CD4-positive, alpha-beta T cell treated with Interleukin-2 at 100 ng/mL for 4 hours (primary cell): ENCODE measurements at regions not wholly inside any gene's neighbourhood (a gene's known extent, or its start where the extent isn't known, plus 50 kb on each side); places are given as distances from the start of the nearest gene placed in this dataset.
A peak's percentile ranks its signal among the peaks of the same experiment; 100 is the strongest.
"Not testable (repeated sequence)": the region's sequence is repeated elsewhere in the genome, so short reads cannot be mapped to it uniquely, and the experiment has no call there.

ENCODE experiments used
- DNase-seq: peaks from one replicate; pipeline ENCODE4 v3.0.0-alpha.2; 2020; ENCODE audit warnings: low spot score

DNA sequence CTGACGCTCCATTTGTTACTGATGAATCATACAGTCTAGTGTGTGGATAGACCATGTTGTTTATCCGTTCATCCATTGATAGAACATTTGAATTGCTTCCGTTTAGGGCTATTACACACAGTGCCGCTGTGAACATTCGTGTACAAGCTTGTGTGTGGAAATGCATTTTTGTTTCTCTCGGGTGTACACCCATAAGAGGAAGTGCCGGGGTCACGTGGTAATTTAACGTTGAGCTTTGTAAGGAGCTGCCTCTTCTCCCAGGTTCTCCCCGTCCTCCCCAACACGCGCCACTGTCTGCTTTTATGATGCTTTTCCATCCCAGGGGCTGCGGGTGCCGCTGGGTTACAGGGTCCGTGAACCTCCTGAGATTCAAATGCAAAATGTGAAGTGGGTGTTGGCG lies 142.3 kb downstream of the IGLL1 start:
- no peak for DNase-seq

DNA sequence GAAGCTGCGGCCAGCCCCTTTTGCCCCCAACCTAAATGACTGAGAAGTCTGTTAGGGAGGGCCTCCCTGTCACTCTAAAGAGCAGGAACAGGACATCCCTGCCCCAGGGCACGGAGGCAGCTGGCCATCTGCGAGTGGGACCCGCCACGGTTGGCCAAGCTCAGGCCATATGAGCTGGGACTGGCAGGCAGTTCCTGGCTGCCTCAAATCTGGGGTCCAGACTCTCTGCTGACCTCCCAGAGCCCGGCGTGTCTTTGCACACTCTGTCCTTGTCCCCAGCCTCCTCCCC lies 143.0 kb downstream of the IGLL1 start:
- DNase-seq, result not testable (repeated sequence)

DNA sequence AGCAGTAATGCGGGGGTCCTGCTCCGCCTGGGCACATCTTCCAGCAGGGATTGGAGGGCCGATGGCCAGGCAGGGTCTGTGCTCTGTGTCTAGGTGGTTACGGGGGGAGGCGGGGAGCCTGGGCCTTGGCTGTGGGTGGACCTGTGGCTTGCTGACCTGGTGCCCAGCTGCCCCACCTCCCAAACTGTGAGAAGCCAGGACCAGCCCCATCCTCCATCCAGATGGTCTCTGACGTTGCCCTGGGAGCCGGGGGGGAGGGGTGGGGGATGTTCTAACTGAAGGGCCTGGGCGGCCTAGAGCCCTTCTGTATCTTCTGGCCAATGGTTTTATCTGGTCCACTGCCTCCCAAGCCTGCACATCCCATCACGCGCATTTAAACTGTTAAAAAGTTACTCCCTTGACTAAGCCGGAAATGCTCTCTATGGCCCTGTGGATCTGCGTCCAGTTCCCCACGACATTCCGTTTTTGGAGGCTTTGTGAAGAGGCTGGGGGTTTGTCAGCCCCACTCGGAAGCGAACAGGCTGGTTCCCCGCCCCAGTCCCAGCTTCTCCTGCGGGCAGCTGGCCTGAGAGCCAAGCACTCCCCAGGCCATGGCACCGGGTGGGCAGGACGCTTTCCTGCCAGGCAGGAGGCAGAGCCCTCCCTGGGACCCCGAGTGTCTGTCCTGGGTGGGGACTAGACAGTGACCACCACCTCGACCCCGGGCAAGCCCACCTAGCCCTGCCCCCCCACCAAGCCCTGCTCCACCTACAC lies 143.6 kb downstream of the IGLL1 start:
- not testable (repeated sequence) for DNase-seq

GRCh38 chr22:23435186-23435585 lies 144.9 kb downstream of the IGLL1 start:
- DNase-seq, result not testable (repeated sequence)

GRCh38 chr22:23434198-23434830 lies 145.8 kb downstream of the IGLL1 start:
- DNase-seq, result not testable (repeated sequence)

DNA sequence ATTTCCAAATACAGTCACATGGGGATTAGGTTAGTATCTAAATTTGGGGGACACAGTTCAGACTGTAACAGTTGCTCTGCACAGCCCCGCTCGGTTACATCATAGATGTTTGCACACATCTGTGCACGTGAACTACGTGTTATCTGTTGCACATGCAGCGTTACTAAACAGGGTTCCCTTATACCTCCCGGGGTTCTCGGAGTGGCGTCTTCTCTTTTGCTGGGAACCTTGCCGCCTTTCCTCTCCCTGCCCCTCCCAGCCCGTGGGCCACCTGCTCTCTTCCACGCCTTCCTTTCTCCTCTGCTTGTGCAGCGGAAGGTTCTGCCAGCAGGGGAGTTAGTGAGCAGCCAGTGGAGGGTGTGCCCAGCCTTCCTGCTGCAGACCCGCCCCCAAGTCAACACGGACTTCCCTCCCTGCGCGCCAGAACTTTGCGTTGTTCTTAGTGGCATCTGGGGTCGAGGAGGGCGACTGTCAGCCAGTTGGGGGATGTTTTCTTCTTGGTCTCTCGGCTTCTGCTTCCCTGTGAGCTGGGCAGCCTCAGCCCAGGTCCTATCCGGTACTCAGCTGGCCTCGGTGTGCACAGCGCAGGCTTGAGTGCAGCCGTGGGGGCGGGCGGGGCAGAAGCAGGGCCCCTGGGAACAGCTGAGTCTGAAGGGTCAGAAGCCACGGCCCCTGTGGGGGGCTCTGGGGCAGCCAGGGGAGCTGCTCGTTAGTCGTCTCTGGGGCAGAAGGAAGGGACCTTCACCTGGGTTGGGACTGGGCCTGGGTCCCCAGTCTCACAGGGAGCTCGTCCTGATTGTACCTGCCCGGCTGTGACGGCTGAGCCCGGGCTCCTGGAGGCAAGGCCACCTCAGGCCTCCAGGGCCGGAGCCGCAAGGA lies 146.7 kb downstream of the IGLL1 start:
- peak; percentile 32 for DNase-seq

- not testable (repeated sequence) for DNase-seq
These were observed 147.4 kb downstream of the IGLL1 start for GRCh38 chr22:23432719-23433118.

DNA sequence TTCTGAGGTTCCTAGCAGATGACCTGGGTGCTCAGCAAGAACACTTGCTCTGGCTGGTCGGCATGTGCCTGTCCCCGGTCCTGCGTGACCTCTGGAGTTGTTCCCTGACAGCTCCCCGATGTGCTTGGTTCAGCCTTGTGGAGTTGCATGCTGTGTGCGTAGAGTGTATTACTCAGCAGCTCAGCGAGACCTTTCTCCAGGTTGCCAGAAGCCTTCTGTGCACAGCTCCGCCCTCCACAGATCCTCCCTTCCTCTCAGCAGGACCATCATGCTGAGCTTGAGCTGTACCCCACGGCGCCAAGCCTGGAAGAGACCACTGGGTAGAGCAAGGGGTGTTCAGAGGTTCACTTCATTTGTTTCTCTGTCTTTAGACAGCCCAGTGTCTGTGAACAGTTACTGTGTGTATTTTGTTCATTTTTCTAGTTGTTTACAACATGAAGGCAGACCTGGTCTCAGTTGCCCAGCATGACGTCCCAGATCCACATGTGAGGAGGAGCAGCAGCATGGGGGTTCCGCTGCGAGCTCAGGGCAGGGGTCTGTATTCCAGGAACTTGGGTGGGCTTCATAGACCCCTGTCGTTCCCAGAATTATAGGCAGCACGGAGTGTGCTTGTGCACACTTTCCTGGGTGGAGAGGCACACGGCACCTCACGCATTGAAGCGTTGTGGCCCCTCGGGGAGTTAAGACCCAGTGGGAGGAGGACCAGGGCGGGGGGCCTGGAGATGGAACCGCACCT lies 148.6 kb downstream of the IGLL1 start:
- DNase-seq, result no peak

DNA sequence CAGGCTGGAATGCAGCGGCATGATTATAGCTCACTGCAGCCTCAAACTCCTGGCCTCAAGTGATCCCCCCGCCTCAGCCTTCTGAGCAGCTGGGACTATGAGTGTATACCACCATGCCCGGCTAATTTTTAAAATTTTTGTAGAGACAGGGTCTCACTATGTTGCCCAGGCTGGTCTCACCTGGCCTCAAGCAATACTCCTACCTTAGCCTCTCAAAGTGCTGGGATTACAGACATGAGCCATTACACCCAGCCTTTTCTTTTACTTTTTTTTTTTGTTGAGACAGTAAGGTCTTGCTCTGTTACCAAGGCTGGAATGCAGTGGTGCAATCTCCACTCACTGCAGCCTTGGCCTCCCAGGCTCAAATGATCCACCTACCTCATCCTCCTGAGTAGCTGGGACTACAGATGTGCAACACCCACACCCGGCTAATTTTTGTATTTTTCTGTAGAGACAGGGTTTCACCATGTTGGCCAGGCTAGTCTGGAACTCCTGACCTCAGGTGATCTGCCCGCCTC lies 155.5 kb downstream of the IGLL1 start:
- not testable (repeated sequence) for DNase-seq

GRCh38 chr22:23424031-23424430 lies 156.1 kb downstream of the IGLL1 start:
- DNase-seq, result no peak

DNA sequence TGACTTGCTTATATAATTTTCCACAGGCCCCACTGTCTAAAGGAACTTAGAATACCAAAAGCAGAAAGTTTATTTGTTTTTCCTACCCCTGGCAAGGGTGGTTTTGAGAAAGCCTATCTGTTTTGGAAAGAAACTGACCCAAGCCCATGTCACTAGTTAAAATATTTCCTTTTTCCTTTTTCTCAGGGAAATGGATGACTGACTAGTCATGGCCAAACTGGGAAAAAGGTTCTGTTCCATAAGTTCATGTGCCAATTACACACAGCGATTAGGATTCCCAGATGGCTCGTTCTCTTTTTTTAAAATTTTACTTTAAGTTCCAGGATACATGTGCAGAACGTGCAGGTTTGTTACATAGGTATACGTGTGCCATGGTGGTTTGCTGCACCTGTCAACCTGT lies 157.8 kb downstream of the IGLL1 start:
- DNase-seq, result not testable (repeated sequence)

DNA sequence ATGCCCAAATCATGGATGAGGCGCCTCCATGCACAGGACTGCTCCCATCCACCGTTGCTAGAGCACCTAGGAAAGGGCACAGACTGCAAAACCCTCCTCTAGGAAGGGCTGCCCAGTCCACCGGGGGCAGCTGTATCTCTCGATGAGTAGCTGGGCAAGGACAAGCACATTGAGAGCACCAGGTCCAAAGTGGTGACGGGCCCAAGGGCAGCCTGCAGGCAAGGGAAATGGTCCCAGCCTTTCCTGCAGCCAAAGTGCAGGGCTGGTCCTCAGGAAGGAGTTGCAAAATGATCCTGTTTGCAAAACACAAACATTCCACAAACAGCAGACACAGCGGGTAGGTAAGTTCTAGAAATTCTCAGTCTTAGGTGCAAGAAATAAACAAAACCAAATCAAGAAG lies 158.8 kb downstream of the IGLL1 start:
- not testable (repeated sequence) for DNase-seq

GRCh38 chr22:23419931-23420330 lies 160.2 kb downstream of the IGLL1 start:
- DNase-seq, result no peak

DNA sequence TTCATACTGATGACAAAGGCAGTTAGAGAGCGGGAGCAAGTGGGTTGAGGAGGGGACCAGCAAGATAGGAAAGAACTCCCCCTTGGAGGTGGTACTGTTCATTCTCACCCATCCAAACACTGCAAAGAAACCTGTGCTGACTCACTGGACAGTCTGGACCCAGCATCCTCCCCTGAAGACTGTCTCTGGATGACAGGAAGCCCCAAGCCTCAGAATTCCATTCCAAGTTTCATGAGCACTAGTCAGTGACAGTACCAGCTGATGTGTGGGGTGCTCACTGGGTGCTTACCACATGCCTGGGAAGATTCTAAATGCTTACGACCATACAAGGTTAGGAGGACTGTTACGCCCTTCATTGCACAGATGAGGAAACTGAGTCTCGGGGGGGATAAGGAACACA lies 160.9 kb downstream of the IGLL1 start:
- DNase-seq, result no peak

GRCh38 chr22:23418159-23418788 lies 161.8 kb downstream of the IGLL1 start:
- DNase-seq, result no peak

- DNase-seq, result not testable (repeated sequence)
These were observed 162.8 kb downstream of the IGLL1 start for GRCh38 chr22:23417327-23417726.

- DNase-seq, result not testable (repeated sequence)
These were observed 163.9 kb downstream of the IGLL1 start for GRCh38 chr22:23416169-23416690.

GRCh38 chr22:23415490-23415851 lies 164.6 kb downstream of the IGLL1 start:
- DNase-seq, result no peak

- DNase-seq, result no peak
These were observed 165.2 kb downstream of the IGLL1 start for GRCh38 chr22:23414727-23415489.

DNA sequence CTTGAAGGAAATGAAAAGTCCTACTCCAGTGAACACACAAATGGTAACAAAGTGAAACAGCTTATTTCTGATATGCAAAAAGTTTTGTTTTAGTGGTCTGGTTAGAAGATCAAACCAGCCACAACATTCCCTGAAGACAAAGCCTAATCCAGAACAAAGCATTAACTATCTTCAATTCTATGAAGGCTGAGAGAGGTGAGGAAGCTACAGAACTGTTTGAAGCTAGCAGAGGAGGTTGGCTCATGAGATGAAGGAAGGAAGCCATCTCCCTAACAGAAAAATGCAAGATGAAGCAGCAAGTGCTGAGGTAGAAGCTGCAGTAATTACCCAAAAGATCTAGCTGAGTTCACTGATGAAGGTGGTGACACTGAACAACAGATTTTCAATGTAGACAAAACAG lies 168.4 kb downstream of the IGLL1 start:
- no peak for DNase-seq

GRCh38 chr22:23410411-23410810 lies 169.7 kb downstream of the IGLL1 start:
- no peak for DNase-seq
